HCT116 (cell line): ENCODE measurements at regions not wholly inside any gene's neighbourhood (a gene's known extent, or its start where the extent isn't known, plus 50 kb on each side); places are given as distances from the start of the nearest gene placed in this dataset.

Experiments
- ATAC-seq: fragments of 200-7000 bp; cut with Tn5 transposase; 2 replicates; pipeline ENCODE4 v1.9.1; 2020; ENCODE audit warnings: mild to moderate bottlenecking, moderate library complexity
- BruUV-seq: library from RNA; stranded (reverse); fragments of 400-500 nt; replicated peaks from 2 replicates; lab custom pipeline; 2021; lab: Mats Ljungman, UMichigan
- CTCF ChIA-PET: fragments of 300-600 bp; sonication (Branson Sonifier 250); formaldehyde crosslinking; loops from one replicate; lab custom pipeline; 2021; ENCODE audit warnings: antibody characterized with exemption; lab: Charles Lee
- POLR2A ChIA-PET: fragments of 300-600, 350-600 bp; sonication (Branson Sonifier 250); formaldehyde crosslinking; loops from one replicate; lab custom pipeline; 2021; ENCODE audit warnings: antibody characterized with exemption; lab: Charles Lee
- RAD21 ChIA-PET, 2 experiments: fragments of 300-600 bp; sonication (Branson Sonifier 250); formaldehyde crosslinking; loops; one replicate each; lab custom pipeline; 2023; ENCODE audit warnings: low total read pairs in 2 of 2; ENCODE audit not compliant: uncharacterized antibody in 2 of 2, unreplicated experiment in 2 of 2, low non-redundant PET in 1 of 2; lab: Charles Lee
- DNase-seq: peaks from one replicate; pipeline ENCODE4 v3.0.0-alpha.2; 2010; ENCODE audit warnings: low read depth, low spot score
- H2AFZ ChIP-seq: fragments of 200-600 bp; shearing (Covaris generic), sonication (generic); 2 replicates; pipeline ENCODE4 v1.6.1; 2017; ENCODE audit warnings: low read depth, mixed run types, mixed read lengths, antibody characterized with exemption, low read length; ENCODE audit not compliant: poor library complexity, severe bottlenecking
- H3K27ac ChIP-seq: 2 replicates; pipeline ENCODE4 v1.5.1; 2012; ENCODE audit warnings: low read depth, low read length
- H3K27me3 ChIP-seq: fragments of 200-600 bp; sonication (generic); 2 replicates; pipeline ENCODE4 v1.6.1; 2016; ENCODE audit warnings: mixed run types, low read length, mixed read lengths; ENCODE audit not compliant: insufficient read depth
- H3K36me3 ChIP-seq, 2 experiments: fragments of 200-500 bp in 1 of 2; fragments of 200-600 bp in 1 of 2; sonication (Bioruptor generic) in 1 of 2; sonication (generic) in 1 of 2; 2 replicates each; pipeline versions ENCODE4 v1.5.1 to v1.6.1; 2014 to 2016; ENCODE audit warnings: low read length in 2 of 2, inconsistent platforms in 1 of 2, mixed read lengths in 1 of 2, mixed run types in 1 of 2; ENCODE audit not compliant: insufficient read depth in 2 of 2, control insufficient read depth in 1 of 2
- H3K4me1 ChIP-seq, 2 experiments: fragments of 200-600 bp in 1 of 2; sonication (generic) in 1 of 2; 2 replicates each; pipeline versions ENCODE4 v1.5.1 to v1.6.1; 2012 to 2017; ENCODE audit warnings: low read length in 2 of 2, inconsistent platforms in 1 of 2, mild to moderate bottlenecking in 1 of 2, mixed read lengths in 1 of 2, mixed run types in 1 of 2, moderate library complexity in 1 of 2; ENCODE audit not compliant: insufficient read depth in 2 of 2, control insufficient read depth in 1 of 2
- H3K4me2 ChIP-seq: fragments of 200-600 bp; sonication (generic); 2 replicates; pipeline ENCODE4 v1.6.1; 2017; ENCODE audit warnings: mixed run types, low read length, mixed read lengths
- H3K4me3 ChIP-seq, 2 experiments: fragments of 200-600 bp in 1 of 2; sonication (generic) in 1 of 2; replicated peaks in 1 of 2; 2 replicates each; pipeline ENCODE4 v1.5.1; 2011 to 2016; ENCODE audit warnings: low read length in 2 of 2, control low read depth in 1 of 2, low read depth in 1 of 2, mild to moderate bottlenecking in 1 of 2, mixed read lengths in 1 of 2, mixed run types in 1 of 2
- H3K79me2 ChIP-seq: fragments of 200-600 bp; sonication (generic); 2 replicates; pipeline ENCODE4 v1.6.1; 2017; ENCODE audit warnings: mild to moderate bottlenecking, mixed run types, low read length, moderate library complexity, mixed read lengths; ENCODE audit not compliant: insufficient read depth
- H3K9ac ChIP-seq: fragments of 200-600 bp; sonication (generic); 2 replicates; pipeline ENCODE4 v1.6.1; 2016; ENCODE audit warnings: low read length, mixed read lengths
- H3K9me2 ChIP-seq: fragments of 200-600 bp; sonication (generic), shearing (Covaris generic); 2 replicates; pipeline ENCODE4 v1.6.1; 2017; ENCODE audit warnings: mixed run types, mild to moderate bottlenecking, moderate library complexity; ENCODE audit not compliant: insufficient read depth
- H3K9me3 ChIP-seq, 2 experiments: fragments of 200-500 bp in 1 of 2; fragments of 200-600 bp in 1 of 2; sonication (Bioruptor generic) in 1 of 2; sonication (generic) in 1 of 2; 2 replicates each; pipeline ENCODE4 v1.6.1; 2014 to 2017; ENCODE audit warnings: low read length in 2 of 2, mixed read lengths in 2 of 2, inconsistent platforms in 1 of 2, low read depth in 1 of 2, mild to moderate bottlenecking in 1 of 2, mixed run types in 1 of 2, moderate library complexity in 1 of 2; ENCODE audit not compliant: control insufficient read depth in 1 of 2, insufficient read depth in 1 of 2
- H4K20me1 ChIP-seq: fragments of 200-600 bp; sonication (generic), shearing (Covaris generic); 2 replicates; pipeline ENCODE4 v1.6.1; 2017; ENCODE audit warnings: mixed run types, mild to moderate bottlenecking, moderate library complexity; ENCODE audit not compliant: insufficient read depth
- EGR1 ChIP-seq: IDR thresholded peaks from 2 replicates; pipeline ENCODE4 v1.6.1; 2012; ENCODE audit warnings: low read depth
- EZH2 ChIP-seq: fragments of 200-600 bp; sonication (generic); IDR thresholded peaks from 2 replicates; pipeline ENCODE4 v1.6.1; 2017; ENCODE audit warnings: antibody characterized with exemption, mixed run types
- EZH2phosphoT487 ChIP-seq: fragments of 200-600 bp; IDR thresholded peaks from 2 replicates; pipeline ENCODE4 v1.6.1; 2018; ENCODE audit warnings: antibody characterized with exemption, borderline replicate concordance
- JUND ChIP-seq: IDR thresholded peaks from 2 replicates; pipeline ENCODE4 v1.6.1; 2012
- POLR2AphosphoS5 ChIP-seq: IDR thresholded peaks from 2 replicates; pipeline ENCODE4 v1.6.1; 2011; ENCODE audit warnings: mild to moderate bottlenecking, low read depth, low read length, moderate library complexity
- RAD21 ChIP-seq: IDR thresholded peaks from 2 replicates; pipeline ENCODE4 v1.6.1; 2012; ENCODE audit warnings: low read depth, mild to moderate bottlenecking
- SIN3A ChIP-seq: IDR thresholded peaks from 2 replicates; pipeline ENCODE4 v1.6.1; 2012; ENCODE audit warnings: low read depth
- SP1 ChIP-seq: IDR thresholded peaks from 2 replicates; pipeline ENCODE4 v1.6.1; 2012; ENCODE audit warnings: low read depth
- TCF7L2 ChIP-seq: IDR thresholded peaks from 2 replicates; pipeline ENCODE4 v1.7.0; 2011; ENCODE audit warnings: borderline replicate concordance, inconsistent platforms; ENCODE audit not compliant: insufficient read depth, insufficient read length; ENCODE audit errors: extremely low read depth
- ZBTB33 ChIP-seq: IDR thresholded peaks from 2 replicates; pipeline ENCODE4 v1.6.1; 2011; ENCODE audit warnings: mild to moderate bottlenecking, low read length, moderate library complexity; ENCODE audit not compliant: insufficient replicate concordance; ENCODE audit errors: extremely low read depth
- ZFX ChIP-seq: fragments of 450-650 bp; IDR thresholded peaks from 2 replicates; pipeline ENCODE4 v1.6.1; 2017
- ZNF274 ChIP-seq: fragments of 200-500 bp; sonication (Bioruptor generic); IDR thresholded peaks from 2 replicates; pipeline ENCODE4 v1.6.1; 2014; ENCODE audit warnings: mild to moderate bottlenecking, low read depth, low read length, inconsistent platforms
- intact Hi-C: fragments of 100-400 bp; cut with micrococcal nuclease; formaldehyde crosslinking; loops from 2 replicates; pipeline ENCODE4 v1.10.0; 2022

DNA sequence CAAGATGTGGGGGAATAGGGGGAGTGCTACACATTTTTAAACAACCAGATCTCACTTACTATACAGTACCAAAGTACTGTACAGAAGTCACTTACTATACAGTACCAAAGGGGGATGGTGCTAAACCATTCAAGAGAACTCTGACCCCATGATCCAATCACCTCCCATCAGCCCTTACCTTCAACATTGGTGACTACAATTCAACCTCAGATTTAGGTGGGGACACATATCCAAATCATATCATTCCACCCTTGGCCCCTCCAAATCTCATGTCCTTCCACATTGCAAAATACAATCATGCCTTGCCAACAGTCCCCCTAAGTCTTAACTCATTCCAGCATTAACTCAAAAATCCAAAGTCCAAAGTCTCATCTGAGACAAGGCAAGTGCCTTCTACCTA is 49.9 kb upstream of the CD2AP start:
- Histone ChIP-seq H3K9ac (no peak overlapping the region), H3K27me3 (no peaks in the 10 kb centered on the region), H3K4me2 (no peak overlapping the region), H3K4me3 (no peak overlapping the region), H3K9me2 (no peaks in the 10 kb centered on the region), H4K20me1 (no peaks in the 10 kb centered on the region), H3K79me2 (no peaks in the 10 kb centered on the region), H3K9me3 (no peaks in the 10 kb centered on the region), H3K36me3 (no peaks in the 10 kb centered on the region), H3K4me1 (peaks cover 0 to 11% of the 10 kb centered on the region in 2 experiments; a peak in 1 of 4 replicates), H3K27ac (no peak overlapping the region), H2AFZ (no peak overlapping the region)
- no TSS peak for BruUV-seq
- RAD21 ChIA-PET = no interaction called here
- POLR2A ChIA-PET = no interaction called here
- TF ChIP-seq JUND = no peak
- no peak for TF ChIP-seq POLR2AphosphoS5
- TF ChIP-seq EZH2 = no peak
- TF ChIP-seq SP1 = no peak
- no peak for TF ChIP-seq TCF7L2
- no peak for TF ChIP-seq RAD21
- no peak for TF ChIP-seq SIN3A
- no peak for TF ChIP-seq ZBTB33
- TF ChIP-seq EGR1 = no peak
- TF ChIP-seq ZNF274 = no peak
- TF ChIP-seq EZH2phosphoT487 = no peak
- no peak for TF ChIP-seq ZFX
- intact Hi-C loops = no loop called here
- DNase-seq (no peak), ATAC-seq (no peak)
- CTCF ChIA-PET = no interaction called here
